Tibial nerve (tissue), 4 donors: ENCODE measurements at regions not wholly inside any gene's neighbourhood (a gene's known extent, or its start where the extent isn't known, plus 50 kb on each side); places are given as distances from the start of the nearest gene placed in this dataset.

Source experiments
- CTCF ChIP-seq, 5 experiments: fragments of 200-600 bp in 3 of 5; fragments of 450-650 bp in 2 of 5; sonication (generic) in 3 of 5; IDR thresholded peaks; one replicate each; pipeline ENCODE4 v1.5.1; 2016 to 2019; ENCODE audit warnings: antibody characterized with exemption in 5 of 5, mild to moderate bottlenecking in 3 of 5, moderate library complexity in 2 of 5
- EP300 ChIP-seq, 2 donors: sonication (generic); formaldehyde crosslinking; IDR thresholded peaks; one replicate each; pipeline ENCODE4 v1.6.1; 2017; ENCODE audit warnings: antibody characterized with exemption in 2 of 2, mild to moderate bottlenecking in 1 of 2
- POLR2A ChIP-seq, 2 donors: fragments of 450-650 bp; IDR thresholded peaks; one replicate each; pipeline ENCODE4 v1.6.1; 2017; ENCODE audit warnings: antibody characterized with exemption in 2 of 2, mild to moderate bottlenecking in 2 of 2, moderate library complexity in 2 of 2

GRCh38 chr4:175884048-175884447, 72.0 kb upstream of the GPM6A start:
- TF ChIP-seq CTCF (IDR thresholded peaks at IDR 0.05) (no peak), POLR2A (IDR thresholded peaks at IDR 0.05) (no peak), EP300 (IDR thresholded peaks at IDR 0.05) (no peak)
